ENCODE measurements at regions not wholly inside any gene's neighbourhood (a gene's known extent, or its start where the extent isn't known, plus 50 kb on each side); places are given as distances from the start of the nearest gene placed in this dataset.

GRCh38 chr13:34371645-34372395 lies 553.9 kb downstream of the RFC3 start:
- Histone ChIP-seq H3K9me3 (ENCODE audit: control insufficient read depth, insufficient read depth, low read length) (no peaks in the 10 kb centered on the region), H3K4me3 (ENCODE audit: insufficient read depth, low read depth, low read length) (no peak overlapping the region), H2BK15ac (ENCODE audit: low read depth, low read length) (no peak overlapping the region), H3K14ac (replicated peaks; ENCODE audit: low read depth, low read length) (no peak overlapping the region), H4K5ac (ENCODE audit: low read depth, low read length) (no peak overlapping the region), H4K20me1 (ENCODE audit: insufficient read depth, low read length) (no peaks in the 10 kb centered on the region), H3K18ac (ENCODE audit: low read depth, low read length) (no peak overlapping the region), H2AK5ac (ENCODE audit: low read depth, low read length) (no peak overlapping the region), H4K8ac (ENCODE audit: low read depth in 2 of 2, low read length in 2 of 2) (no peak overlapping the region), H3K9me1 (ENCODE audit: insufficient read depth, low read length) (no peaks in the 10 kb centered on the region), H2BK5ac (ENCODE audit: low read depth, low read length, poor library complexity, severe bottlenecking) (no peak overlapping the region), H2BK120ac (ENCODE audit: low read depth, low read length) (no peak overlapping the region), H3K4ac (ENCODE audit: low read depth, low read length) (no peak overlapping the region), H2AK9ac (replicated peaks; ENCODE audit: low read depth, low read length, poor library complexity) (no peak overlapping the region), H3K9ac (ENCODE audit: low read depth, low read length) (no peak overlapping the region), H4K91ac (ENCODE audit: insufficient read depth, low read depth, low read length) (no peak overlapping the region), H2AFZ (replicated peaks; ENCODE audit: low read length, poor library complexity) (no peak overlapping the region), H3K79me1 (ENCODE audit: low read depth in 1 of 2, low read length in 2 of 2) (no peaks in the 10 kb centered on the region), H3K36me3 (ENCODE audit: control insufficient read depth, insufficient read depth, low read length) (no peaks in the 10 kb centered on the region), H3K23ac (ENCODE audit: low read depth, low read length) (no peak overlapping the region), H3K27ac (ENCODE audit: insufficient read depth, low read length) (no peak overlapping the region), H3K27me3 (ENCODE audit: control insufficient read depth, insufficient read depth, low read length) (no peaks in the 10 kb centered on the region), H3K4me1 (ENCODE audit: control insufficient read depth, insufficient read depth, low read length) (no peaks in the 10 kb centered on the region; the same call in 1 of the 2 replicates), H2BK20ac (ENCODE audit: low read depth, low read length) (no peak overlapping the region), H3K4me2 (ENCODE audit: low read depth, low read length) (no peak overlapping the region), H3K56ac (ENCODE audit: extremely low read depth, insufficient read depth, low read length) (no peak overlapping the region)
- CTCF ChIA-PET: no interaction called here
- no TSS peak for BruUV-seq (replicated peaks)
- intact Hi-C loops (cut with micrococcal nuclease): no loop called here
- no peak for ATAC-seq (ENCODE audit: low read depth)
- WGBS, 2 experiments (ENCODE audit: extremely low coverage in 2 of 2, insufficient read length in 1 of 2): 83% methylated on average over 1 of the region's 3 CpGs; no CpG with 5 or more reads in 1 of the 2 experiments
- dilution Hi-C loops (cut with HindIII; ENCODE audit: low sequenced_read_pairs, unreplicated experiment): no loop called here
- POLR2A ChIA-PET (ENCODE audit: unreplicated experiment): no interaction called here
- no peak for DNase-seq
- TF ChIP-seq POLR2A (IDR thresholded peaks at IDR 0.05; ENCODE audit: low read depth, low read length): no peak
- no peak for TF ChIP-seq BHLHE40 (IDR thresholded peaks at IDR 0.05; ENCODE audit: low read depth, low read length)
- no peak for TF ChIP-seq SMC3 (IDR thresholded peaks at IDR 0.05; ENCODE audit: low read depth, low read length)
- TF ChIP-seq MAFK (IDR thresholded peaks at IDR 0.05; ENCODE audit: low read depth, low read length): no peak
- TF ChIP-seq MXI1 (IDR thresholded peaks at IDR 0.05; ENCODE audit: borderline replicate concordance, low read depth, low read length): no peak
- TF ChIP-seq CHD1 (IDR thresholded peaks at IDR 0.05; ENCODE audit: low read depth, low read length): no peak
- TF ChIP-seq RCOR1 (IDR thresholded peaks at IDR 0.05; ENCODE audit: insufficient replicate concordance, low read length): no peak
- TF ChIP-seq, protein P1, sequence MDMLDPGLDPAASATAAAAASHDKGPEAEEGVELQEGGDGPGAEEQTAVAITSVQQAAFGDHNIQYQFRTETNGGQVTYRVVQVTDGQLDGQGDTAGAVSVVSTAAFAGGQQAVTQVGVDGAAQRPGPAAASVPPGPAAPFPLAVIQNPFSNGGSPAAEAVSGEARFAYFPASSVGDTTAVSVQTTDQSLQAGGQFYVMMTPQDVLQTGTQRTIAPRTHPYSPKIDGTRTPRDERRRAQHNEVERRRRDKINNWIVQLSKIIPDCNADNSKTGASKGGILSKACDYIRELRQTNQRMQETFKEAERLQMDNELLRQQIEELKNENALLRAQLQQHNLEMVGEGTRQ (IDR thresholded peaks at IDR 0.05; ENCODE audit: low read depth, low read length): no peak
- TF ChIP-seq CEBPB (IDR thresholded peaks at IDR 0.05; ENCODE audit: low read depth, low read length): no peak
- in situ Hi-C loops (cut with MboI; ENCODE audit: low sequenced_read_pairs): no loop called here

Measured in IMR-90 (cell line).